ENCODE measurements at regions not wholly inside any gene's neighbourhood (a gene's known extent, or its start where the extent isn't known, plus 50 kb on each side); places are given as distances from the start of the nearest gene placed in this dataset.
"Not testable (repeated sequence)": the region's sequence is repeated elsewhere in the genome, so short reads cannot be mapped to it uniquely, and the experiment has no call there.

DNA sequence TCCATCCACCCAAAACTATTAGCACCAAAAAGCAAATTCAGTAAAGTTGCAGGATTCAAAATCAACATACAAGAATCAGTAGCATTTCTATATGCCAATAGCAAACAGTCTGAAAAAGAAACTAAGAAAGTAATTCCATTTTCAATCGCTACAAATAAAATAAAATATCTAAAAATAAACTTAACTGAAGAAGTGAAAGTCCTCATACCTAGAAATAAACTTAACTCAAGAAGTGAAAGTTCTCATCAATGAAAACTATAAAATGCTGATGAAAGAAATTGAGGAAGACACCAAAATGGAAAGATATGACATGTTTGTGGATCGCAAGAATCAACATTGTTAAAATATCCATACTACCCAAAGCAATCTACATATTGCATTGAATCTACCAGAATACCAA is 103.0 kb upstream of the ARID1B start:
- TF ChIP-seq EZH2 (IDR thresholded peaks at IDR 0.05; ENCODE audit: insufficient read depth, poor library complexity, severe bottlenecking), result no peak
- H3K27ac ChIP-seq, result no peak overlapping the region
- H3K9me2 ChIP-seq (ENCODE audit: insufficient read depth), result no peaks in the 10 kb centered on the region
- no peaks in the 10 kb centered on the region for H3K79me2 ChIP-seq (ENCODE audit: insufficient read depth)
- no peaks in the 10 kb centered on the region for H3K36me3 ChIP-seq (ENCODE audit: low read depth)
- WGBS, 2 experiments (ENCODE audit: low coverage in 1 of 2, low lambda C conversion rate in 2 of 2, missing lambda C conversion rate in 2 of 2), result 82 to 86% methylated on average over 2 of the region's 2 CpGs
- no peaks in the 10 kb centered on the region for H4K20me1 ChIP-seq (ENCODE audit: insufficient read depth)
- no peaks in the 10 kb centered on the region for H3K4me1 ChIP-seq (ENCODE audit: insufficient read depth)
- no peaks in the 10 kb centered on the region for H3K27me3 ChIP-seq (replicated peaks; ENCODE audit: insufficient read depth)
- no peaks in the 10 kb centered on the region for H3K9me3 ChIP-seq (ENCODE audit: low read depth)
- in situ Hi-C loops (cut with MboI), result no loop called here
- no peak overlapping the region for H3K4me3 ChIP-seq
- H3K9ac ChIP-seq, result no peak overlapping the region
- H3K4me2 ChIP-seq (ENCODE audit: unreplicated experiment), result no peak overlapping the region
- H2AFZ ChIP-seq, result no peak overlapping the region
- no peak for DNase-seq
- no peaks in the 10 kb centered on the region for H3F3A ChIP-seq (ENCODE audit: insufficient read depth)

DNA sequence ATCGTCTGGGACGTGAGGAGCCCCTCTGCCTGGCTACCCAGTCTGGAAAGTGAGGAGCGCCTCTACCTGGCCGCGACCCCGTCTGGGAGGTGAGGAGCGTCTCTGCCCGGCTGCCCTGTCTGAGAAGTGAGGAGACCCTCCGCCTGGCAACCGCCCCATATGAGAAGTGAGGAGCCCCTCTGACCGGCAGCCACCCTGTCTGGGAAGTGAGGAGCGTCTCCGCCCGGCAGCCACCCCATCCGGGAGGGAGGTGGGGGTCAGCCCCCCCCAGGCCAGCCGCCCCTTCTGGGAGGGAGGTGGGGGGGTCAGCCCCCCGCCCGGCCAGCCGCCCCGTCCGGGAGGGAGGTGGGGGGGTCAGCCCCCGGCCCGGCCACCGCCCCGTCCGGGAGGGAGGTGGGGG is 107.1 kb upstream of the ARID1B start:
- H3K27ac ChIP-seq; H3K4me2 ChIP-seq (ENCODE audit: unreplicated experiment); H3K4me1 ChIP-seq (ENCODE audit: insufficient read depth); H3K79me2 ChIP-seq (ENCODE audit: insufficient read depth); H2AFZ ChIP-seq; H3K9me2 ChIP-seq (ENCODE audit: insufficient read depth); H3F3A ChIP-seq (ENCODE audit: insufficient read depth); H3K4me3 ChIP-seq; H3K9ac ChIP-seq; H3K36me3 ChIP-seq (ENCODE audit: low read depth); H3K27me3 ChIP-seq (replicated peaks; ENCODE audit: insufficient read depth); in situ Hi-C loops (cut with MboI); H3K9me3 ChIP-seq (ENCODE audit: low read depth); H4K20me1 ChIP-seq (ENCODE audit: insufficient read depth); DNase-seq: not testable (repeated sequence)
- 83 to 90% methylated on average over 2 to 21 of the region's 26 CpGs for WGBS, 2 experiments (ENCODE audit: low coverage in 1 of 2, low lambda C conversion rate in 2 of 2, missing lambda C conversion rate in 2 of 2)

GRCh38 chr6:156662025-156662445 is 115.1 kb upstream of the ARID1B start:
- Histone ChIP-seq H3K9me2 (ENCODE audit: insufficient read depth) (no peaks in the 10 kb centered on the region), H3K27ac (no peak overlapping the region), H3K4me3 (no peak overlapping the region), H3K4me2 (ENCODE audit: unreplicated experiment) (no peak overlapping the region), H3K4me1 (ENCODE audit: insufficient read depth) (peaks cover 29% of the 10 kb centered on the region), H3K9me3 (ENCODE audit: low read depth) (no peaks in the 10 kb centered on the region), H3K27me3 (replicated peaks; ENCODE audit: insufficient read depth) (no peaks in the 10 kb centered on the region; the same call in 1 of the 2 replicates), H3K36me3 (ENCODE audit: low read depth) (no peaks in the 10 kb centered on the region), H3F3A (ENCODE audit: insufficient read depth) (peaks cover 12% of the 10 kb centered on the region; the same call in 1 of the 2 replicates), H2AFZ (peak overlapping the region; percentile 31; the same call in 1 of the 2 replicates), H3K79me2 (ENCODE audit: insufficient read depth) (no peaks in the 10 kb centered on the region), H4K20me1 (ENCODE audit: insufficient read depth) (no peaks in the 10 kb centered on the region), H3K9ac (no peak overlapping the region)
- TF ChIP-seq EZH2 (IDR thresholded peaks at IDR 0.05; ENCODE audit: insufficient read depth, poor library complexity, severe bottlenecking), result no peak
- no peak for TF ChIP-seq EZH2phosphoT487 (IDR thresholded peaks at IDR 0.05; ENCODE audit: insufficient read depth, low read depth)
- 38 to 41% methylated on average over 17 of the region's 17 CpGs for WGBS, 2 experiments (ENCODE audit: low coverage in 1 of 2, low lambda C conversion rate in 2 of 2, missing lambda C conversion rate in 2 of 2)
- DNase-seq, result peak; percentile 82
- in situ Hi-C loops (cut with MboI), result no loop called here

GRCh38 chr6:156660389-156660788 is 116.8 kb upstream of the ARID1B start:
- H3F3A ChIP-seq (ENCODE audit: insufficient read depth), result peaks cover 12% of the 10 kb centered on the region; the same call in 1 of the 2 replicates
- 49 to 54% methylated on average over 2 of the region's 2 CpGs for WGBS, 2 experiments (ENCODE audit: low coverage in 1 of 2, low lambda C conversion rate in 2 of 2, missing lambda C conversion rate in 2 of 2)
- H3K4me2 ChIP-seq (ENCODE audit: unreplicated experiment), result no peak overlapping the region
- H3K36me3 ChIP-seq (ENCODE audit: low read depth), result no peaks in the 10 kb centered on the region
- TF ChIP-seq EZH2 (IDR thresholded peaks at IDR 0.05; ENCODE audit: insufficient read depth, poor library complexity, severe bottlenecking) (no peak), EZH2phosphoT487 (IDR thresholded peaks at IDR 0.05; ENCODE audit: insufficient read depth, low read depth) (no peak)
- H3K4me1 ChIP-seq (ENCODE audit: insufficient read depth), result peaks cover 29% of the 10 kb centered on the region
- no peak overlapping the region for H2AFZ ChIP-seq
- no peaks in the 10 kb centered on the region for H3K27me3 ChIP-seq (replicated peaks; ENCODE audit: insufficient read depth)
- no peaks in the 10 kb centered on the region for H3K9me2 ChIP-seq (ENCODE audit: insufficient read depth)
- H3K79me2 ChIP-seq (ENCODE audit: insufficient read depth), result no peaks in the 10 kb centered on the region
- no peaks in the 10 kb centered on the region for H4K20me1 ChIP-seq (ENCODE audit: insufficient read depth)
- no peak overlapping the region for H3K27ac ChIP-seq
- no peak overlapping the region for H3K9ac ChIP-seq
- no peak overlapping the region for H3K4me3 ChIP-seq
- no peak for DNase-seq
- H3K9me3 ChIP-seq (ENCODE audit: low read depth), result no peaks in the 10 kb centered on the region
- in situ Hi-C loops (cut with MboI), result no loop called here

- H2AFZ ChIP-seq, result no peak overlapping the region
- H3K79me2 ChIP-seq (ENCODE audit: insufficient read depth), result no peaks in the 10 kb centered on the region
- H3K36me3 ChIP-seq (ENCODE audit: low read depth), result no peaks in the 10 kb centered on the region
- no peak overlapping the region for H3K27ac ChIP-seq
- no peak overlapping the region for H3K4me2 ChIP-seq (ENCODE audit: unreplicated experiment)
- in situ Hi-C loops (cut with MboI), result no loop called here
- H3K4me1 ChIP-seq (ENCODE audit: insufficient read depth), result peaks cover 29% of the 10 kb centered on the region
- TF ChIP-seq EZH2phosphoT487 (IDR thresholded peaks at IDR 0.05; ENCODE audit: insufficient read depth, low read depth) (no peak), EZH2 (IDR thresholded peaks at IDR 0.05; ENCODE audit: insufficient read depth, poor library complexity, severe bottlenecking) (no peak)
- WGBS, 2 experiments (ENCODE audit: low coverage in 1 of 2, low lambda C conversion rate in 2 of 2, missing lambda C conversion rate in 2 of 2), result 68 to 70% methylated on average over 2 of the region's 2 CpGs
- H3K4me3 ChIP-seq, result no peak overlapping the region
- no peaks in the 10 kb centered on the region for H4K20me1 ChIP-seq (ENCODE audit: insufficient read depth)
- no peaks in the 10 kb centered on the region for H3K9me2 ChIP-seq (ENCODE audit: insufficient read depth)
- H3K9me3 ChIP-seq (ENCODE audit: low read depth), result no peaks in the 10 kb centered on the region
- DNase-seq, result no peak
- H3K9ac ChIP-seq, result no peak overlapping the region
- no peaks in the 10 kb centered on the region for H3K27me3 ChIP-seq (replicated peaks; ENCODE audit: insufficient read depth)
- peaks cover 12% of the 10 kb centered on the region; the same call in 1 of the 2 replicates for H3F3A ChIP-seq (ENCODE audit: insufficient read depth)
Measured at GRCh38 chr6:156659822-156660198, 117.4 kb upstream of the ARID1B start.

All from GM23248 (cell line).